ENCODE measurements at regions not wholly inside any gene's neighbourhood (a gene's known extent, or its start where the extent isn't known, plus 50 kb on each side); places are given as distances from the start of the nearest gene placed in this dataset.

- no peak overlapping the region for H3K27ac Mint-ChIP-seq
- no peak for TF ChIP-seq CTCF (IDR thresholded peaks at IDR 0.05; ENCODE audit: unreplicated experiment in 3 of 3)
- H3K27me3 Mint-ChIP-seq (ENCODE audit: low read depth) = no peaks in the 10 kb centered on the region
- H3K36me3 Mint-ChIP-seq (ENCODE audit: low read depth) = no peaks in the 10 kb centered on the region
- H3K9me3 Mint-ChIP-seq = peaks cover 13% of the 10 kb centered on the region
- H3K4me3 Mint-ChIP-seq = no peak overlapping the region
- no peaks in the 10 kb centered on the region for H3K4me1 Mint-ChIP-seq
These were observed 552.6 kb downstream of the MRPL39 start for GRCh38 chr21:25054689-25055088.

- H3K27ac Mint-ChIP-seq = peak overlapping the region in 2 of 3 experiments; percentile 44 to 48
- no peaks in the 10 kb centered on the region for H3K9me3 Mint-ChIP-seq
- no peaks in the 10 kb centered on the region for H3K27me3 Mint-ChIP-seq (ENCODE audit: low read depth)
- TF ChIP-seq CTCF (IDR thresholded peaks at IDR 0.05; ENCODE audit: unreplicated experiment in 3 of 3) = peak; percentile 36 to 56 (median 36)
- peak overlapping the region; percentile 19 to 69 (median 69) for H3K4me3 Mint-ChIP-seq
- H3K4me1 Mint-ChIP-seq = peaks cover 7% of the 10 kb centered on the region
- no peaks in the 10 kb centered on the region for H3K36me3 Mint-ChIP-seq (ENCODE audit: low read depth)
These were observed 567.6 kb downstream of the MRPL39 start for GRCh38 chr21:25039461-25040380.

GRCh38 chr21:25036775-25037174 lies 570.5 kb downstream of the MRPL39 start:
- Mint-ChIP-seq H3K4me1 (peaks cover 7% of the 10 kb centered on the region), H3K9me3 (peaks cover under 1% of the 10 kb centered on the region), H3K36me3 (ENCODE audit: low read depth) (no peaks in the 10 kb centered on the region), H3K27ac (no peak overlapping the region), H3K27me3 (ENCODE audit: low read depth) (no peaks in the 10 kb centered on the region), H3K4me3 (no peak overlapping the region)
- no peak for TF ChIP-seq CTCF (IDR thresholded peaks at IDR 0.05; ENCODE audit: unreplicated experiment in 3 of 3)

- Mint-ChIP-seq H3K27me3 (ENCODE audit: low read depth) (no peaks in the 10 kb centered on the region), H3K4me3 (no peak overlapping the region), H3K9me3 (peaks cover 7% of the 10 kb centered on the region), H3K36me3 (ENCODE audit: low read depth) (no peaks in the 10 kb centered on the region), H3K27ac (no peak overlapping the region), H3K4me1 (no peaks in the 10 kb centered on the region)
- TF ChIP-seq CTCF (IDR thresholded peaks at IDR 0.05; ENCODE audit: unreplicated experiment in 3 of 3) = no peak
These were observed 575.5 kb downstream of the MRPL39 start for GRCh38 chr21:25031750-25032149.

- H3K9me3 Mint-ChIP-seq = peaks cover 15% of the 10 kb centered on the region
- no peaks in the 10 kb centered on the region for H3K27me3 Mint-ChIP-seq (ENCODE audit: low read depth)
- TF ChIP-seq CTCF (IDR thresholded peaks at IDR 0.05; ENCODE audit: unreplicated experiment in 3 of 3) = no peak
- no peaks in the 10 kb centered on the region for H3K36me3 Mint-ChIP-seq (ENCODE audit: low read depth)
- no peak overlapping the region for H3K27ac Mint-ChIP-seq
- H3K4me1 Mint-ChIP-seq = no peaks in the 10 kb centered on the region
- H3K4me3 Mint-ChIP-seq = no peak overlapping the region
These were observed 577.7 kb downstream of the MRPL39 start for GRCh38 chr21:25029580-25029979.

- H3K36me3 Mint-ChIP-seq (ENCODE audit: low read depth) = no peaks in the 10 kb centered on the region
- H3K4me1 Mint-ChIP-seq = no peaks in the 10 kb centered on the region
- no peak for TF ChIP-seq CTCF (IDR thresholded peaks at IDR 0.05; ENCODE audit: unreplicated experiment in 3 of 3)
- no peak overlapping the region for H3K27ac Mint-ChIP-seq
- no peaks in the 10 kb centered on the region for H3K27me3 Mint-ChIP-seq (ENCODE audit: low read depth)
- no peak overlapping the region for H3K4me3 Mint-ChIP-seq
- peaks cover 17% of the 10 kb centered on the region for H3K9me3 Mint-ChIP-seq
These were observed 581.7 kb downstream of the MRPL39 start for GRCh38 chr21:25025596-25025995.

Measured in nephron (organoid).